T-helper 9 cell (primary cell): ENCODE measurements at regions not wholly inside any gene's neighbourhood (a gene's known extent, or its start where the extent isn't known, plus 50 kb on each side); places are given as distances from the start of the nearest gene placed in this dataset.
"Not testable (repeated sequence)": the region's sequence is repeated elsewhere in the genome, so short reads cannot be mapped to it uniquely, and the experiment has no call there.

ENCODE experiments used
- DNase-seq: peaks from one replicate; pipeline ENCODE4 v3.0.0-alpha.2; 2020

DNA sequence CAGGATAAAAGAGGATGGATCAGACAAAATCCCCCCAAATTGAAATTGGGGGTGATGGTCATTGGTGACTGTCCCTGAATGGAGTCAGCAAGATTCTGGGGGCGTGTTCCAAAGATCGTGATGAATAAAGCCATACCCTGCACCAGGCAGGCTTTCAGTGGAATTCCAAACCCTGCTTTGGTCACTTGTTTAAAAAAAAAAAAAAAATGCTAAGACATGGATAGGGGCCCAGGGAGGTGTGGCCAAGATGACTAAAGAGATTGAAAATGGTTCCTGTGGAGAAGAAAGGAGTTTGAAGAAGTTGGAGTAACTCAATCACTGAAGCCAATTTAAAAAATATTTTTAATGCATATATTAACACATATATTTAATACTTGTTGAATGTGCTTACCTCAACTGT lies 161.4 kb upstream of the KCNG1 start:
- no peak for DNase-seq

DNA sequence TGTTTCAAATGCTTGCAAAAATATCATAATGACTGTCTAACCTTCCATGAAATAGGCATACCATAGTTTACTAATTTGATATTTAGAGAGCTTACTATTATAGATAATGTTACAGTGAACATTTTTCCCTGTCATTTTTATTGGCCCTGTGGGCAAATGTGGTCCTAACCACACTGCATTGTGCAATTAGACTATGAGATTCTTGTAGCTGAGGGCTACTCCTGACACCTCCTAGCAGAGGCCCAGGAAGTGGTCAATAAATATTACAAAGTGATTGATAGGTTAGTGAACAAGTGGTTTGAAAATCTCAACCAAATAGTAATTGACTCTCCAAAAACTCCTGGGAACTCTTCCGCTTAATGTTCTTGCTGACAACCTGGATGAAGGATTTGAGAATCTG lies 160.5 kb upstream of the KCNG1 start:
- no peak for DNase-seq

DNA sequence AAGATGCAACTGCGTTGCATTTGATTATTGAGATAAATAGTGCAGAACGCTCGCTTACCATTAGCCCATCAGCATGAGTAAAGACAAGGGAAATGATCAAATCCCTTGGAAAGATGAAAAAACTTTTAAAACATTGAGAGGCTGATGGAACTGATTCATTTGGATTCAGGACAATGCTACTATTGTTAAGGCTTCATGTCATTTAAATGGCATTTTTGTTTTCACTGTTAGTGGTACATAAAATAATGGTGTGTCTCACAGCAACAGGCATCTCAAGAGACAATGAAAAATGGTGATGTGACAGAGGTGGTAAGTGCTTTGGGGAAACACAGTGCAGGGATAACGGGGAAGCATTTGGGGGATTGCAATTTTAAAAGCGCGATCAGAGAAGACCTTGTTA lies 159.7 kb upstream of the KCNG1 start:
- no peak for DNase-seq

DNA sequence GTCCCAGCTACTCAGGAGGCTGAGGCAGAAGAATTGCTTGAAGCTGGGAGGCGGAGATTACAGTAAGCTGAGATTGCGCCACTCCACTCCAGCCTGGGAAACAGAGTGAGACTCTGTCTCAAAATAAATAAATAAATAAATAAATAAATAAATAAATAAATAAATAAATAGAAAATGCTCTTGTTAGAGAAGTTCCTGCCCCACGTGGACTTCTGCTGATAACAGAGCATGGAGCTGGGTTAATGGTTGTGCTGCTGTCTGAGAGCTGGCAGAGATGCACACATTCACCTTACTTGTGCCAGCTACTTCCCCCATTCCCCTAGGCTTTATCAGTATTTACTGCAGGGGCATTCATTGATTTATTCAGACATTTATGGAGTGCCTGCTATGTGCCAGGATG lies 155.2 kb upstream of the KCNG1 start:
- no peak for DNase-seq

DNA sequence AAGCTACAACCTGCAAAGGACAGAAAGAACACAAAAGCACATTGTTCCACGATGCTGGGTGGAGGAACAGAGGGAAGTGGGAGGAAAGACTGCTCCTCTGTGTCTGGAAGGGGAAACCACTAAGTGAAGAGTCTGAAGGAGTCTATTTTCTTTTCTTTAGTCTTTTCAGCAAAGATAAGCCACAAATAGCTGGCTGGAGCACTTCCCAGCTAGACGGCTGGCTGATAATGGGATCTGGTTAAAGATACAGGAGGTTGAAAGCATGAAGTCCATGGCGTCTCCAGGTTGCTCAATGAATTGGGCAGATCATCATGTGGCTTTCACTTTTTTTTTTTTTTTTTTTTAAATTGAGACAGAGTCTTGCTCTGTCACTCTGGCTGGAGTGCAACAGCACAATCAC lies 154.0 kb upstream of the KCNG1 start:
- DNase-seq, result no peak

DNA sequence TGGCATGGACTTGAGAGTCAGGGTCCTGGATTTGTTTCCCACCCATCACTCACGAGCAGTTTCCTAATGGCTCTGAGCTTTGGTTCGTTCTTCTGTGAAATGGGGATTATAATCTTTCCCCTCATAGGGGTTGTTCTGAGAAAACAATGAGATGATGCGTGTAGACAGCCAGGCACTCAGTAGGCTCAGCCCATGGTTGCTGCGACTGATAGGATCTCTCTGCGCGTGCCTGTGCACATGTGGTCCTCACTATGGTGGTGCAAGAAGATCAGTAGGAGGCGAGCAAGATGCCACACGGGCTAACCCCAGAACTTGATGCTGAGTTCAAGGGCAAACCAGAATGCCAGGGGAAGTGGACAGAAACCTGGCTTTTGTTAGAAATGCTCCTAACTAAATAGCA lies 153.5 kb upstream of the KCNG1 start:
- no peak for DNase-seq

DNA sequence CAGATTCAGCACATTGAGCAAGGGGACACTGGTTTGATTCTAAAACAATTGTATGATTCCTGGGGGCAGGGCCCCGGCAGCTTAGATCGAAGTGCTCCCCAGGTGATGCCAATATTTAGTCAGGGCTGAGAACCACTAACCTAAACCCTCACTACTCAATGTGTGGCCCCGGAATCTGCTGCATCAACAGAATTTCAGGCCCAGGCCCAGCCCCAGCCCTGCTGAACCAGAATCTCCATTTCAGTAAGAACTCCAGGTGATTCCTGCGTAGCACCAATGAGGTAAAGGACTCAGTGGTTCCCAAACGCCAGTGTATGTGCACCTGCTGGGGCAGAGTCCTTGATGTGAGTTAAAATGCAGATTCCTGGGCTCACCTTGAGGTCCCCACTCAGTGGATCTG lies 152.8 kb upstream of the KCNG1 start:
- no peak for DNase-seq

DNA sequence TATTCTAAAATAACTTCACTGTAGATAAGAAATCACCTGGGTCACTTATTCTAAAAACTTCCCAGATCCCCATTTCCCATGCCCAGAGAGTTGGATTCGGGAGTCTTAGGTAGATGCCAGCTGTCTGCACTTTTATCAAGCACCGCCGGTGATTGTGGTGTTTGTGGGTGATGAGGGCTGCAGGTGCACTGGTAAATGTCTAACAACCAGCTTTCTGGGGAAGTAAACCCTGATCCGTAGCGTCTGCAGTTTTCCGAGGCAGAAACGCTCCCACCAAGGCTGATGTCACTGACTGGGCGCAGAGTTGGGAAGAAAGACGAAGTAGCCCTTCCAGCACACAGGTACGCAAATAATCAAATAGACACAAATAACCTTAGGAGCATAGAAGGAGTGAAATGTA lies 152.2 kb upstream of the KCNG1 start:
- no peak for DNase-seq

DNA sequence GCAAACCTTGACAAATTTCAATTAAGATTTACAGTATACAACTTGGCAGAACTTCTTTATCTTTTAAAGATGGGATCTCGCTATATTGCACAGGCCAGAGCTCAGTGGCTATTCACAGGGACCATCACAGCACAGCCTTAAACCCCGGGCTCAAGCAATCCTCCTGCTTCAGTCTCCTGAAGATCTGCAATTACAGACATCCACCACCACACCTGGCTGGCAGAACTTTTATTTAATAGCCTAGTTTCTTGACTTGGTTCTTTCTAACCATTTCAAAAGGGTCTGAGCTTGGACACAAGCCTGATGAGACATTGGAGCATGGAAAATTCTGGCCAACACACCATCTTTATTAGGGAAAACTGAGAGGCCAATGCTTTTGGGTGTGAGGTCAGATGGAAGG lies 151.6 kb upstream of the KCNG1 start:
- DNase-seq, result no peak

DNA sequence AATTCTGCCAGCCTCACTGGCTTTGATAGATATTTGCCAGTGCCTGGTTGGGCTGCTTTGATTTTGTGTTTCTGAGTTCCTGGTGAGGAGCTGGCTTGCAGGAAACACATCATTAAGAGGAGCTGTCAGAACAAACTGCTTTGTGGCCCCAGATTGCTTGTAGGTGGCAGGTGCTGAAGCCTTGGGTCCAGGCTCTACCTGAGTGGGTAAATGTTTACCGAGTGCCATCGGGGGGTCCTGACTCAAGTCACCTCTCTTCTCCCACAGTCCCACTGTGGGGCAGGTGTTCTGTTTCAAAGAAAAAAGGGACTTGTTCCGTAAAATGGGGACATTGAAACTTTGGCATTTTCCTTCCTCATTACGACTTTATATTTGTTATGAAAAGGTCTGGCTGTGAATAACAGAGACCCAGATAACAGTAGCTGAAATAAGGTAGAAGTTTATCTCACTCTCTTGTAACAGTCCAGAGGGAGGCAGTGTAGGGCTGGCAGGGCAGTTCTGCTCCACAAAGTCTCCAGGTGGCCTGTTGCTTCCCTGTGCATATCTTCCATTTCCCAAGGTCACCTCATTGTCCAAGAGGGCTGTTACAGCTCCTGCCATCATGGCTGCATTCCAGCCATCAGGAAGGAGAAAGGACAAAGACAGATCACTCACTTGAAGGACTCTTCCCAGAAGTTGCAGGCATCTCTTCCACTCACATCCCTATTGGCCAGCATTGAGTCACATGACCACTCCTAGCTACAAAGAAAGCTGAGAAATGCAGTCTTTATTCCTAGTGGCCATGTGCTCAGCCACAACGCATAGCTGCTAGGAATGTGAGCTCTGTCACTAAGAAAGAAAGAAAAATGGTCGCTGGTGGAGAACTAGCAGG lies 149.9 kb upstream of the KCNG1 start:
- DNase-seq, result no peak

DNA sequence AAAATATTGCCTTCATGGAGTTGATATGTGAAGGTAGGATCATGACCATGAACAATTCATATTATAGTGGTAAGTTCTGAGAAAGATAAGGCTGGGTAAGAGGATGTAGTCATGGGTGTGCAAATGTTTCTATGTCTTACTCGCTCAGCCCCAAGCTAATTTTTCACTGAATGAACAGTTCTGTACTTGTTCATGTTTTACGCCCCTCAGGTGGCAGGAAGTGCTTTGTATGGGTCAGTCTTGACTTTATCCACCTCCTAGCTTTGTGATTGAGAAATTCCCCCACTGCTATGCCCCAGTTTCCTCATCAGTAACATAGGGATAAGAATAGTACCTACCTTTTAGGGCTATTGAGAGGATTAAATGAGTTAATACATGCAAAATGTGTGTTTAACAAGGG lies 148.2 kb upstream of the KCNG1 start:
- no peak for DNase-seq

DNA sequence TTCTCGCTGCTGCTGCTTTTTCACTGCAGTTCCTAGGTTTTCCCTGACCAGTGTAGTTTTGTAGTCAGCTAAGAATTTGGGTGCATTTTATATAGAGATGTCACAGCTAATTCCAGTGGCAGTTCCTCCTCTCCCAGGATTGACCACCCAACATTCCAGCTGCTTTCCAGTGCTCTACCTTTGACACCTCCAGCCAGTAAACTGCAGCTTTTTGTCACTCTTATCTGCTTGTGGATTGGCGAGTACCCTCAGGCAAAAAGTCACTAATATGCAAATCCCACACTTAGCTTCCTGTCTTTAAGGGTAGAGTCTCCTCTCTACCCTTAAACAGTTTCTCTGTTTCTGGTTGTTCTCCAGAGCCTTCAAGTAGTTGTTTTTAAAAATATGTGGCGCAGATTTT lies 146.9 kb upstream of the KCNG1 start:
- no peak for DNase-seq

DNA sequence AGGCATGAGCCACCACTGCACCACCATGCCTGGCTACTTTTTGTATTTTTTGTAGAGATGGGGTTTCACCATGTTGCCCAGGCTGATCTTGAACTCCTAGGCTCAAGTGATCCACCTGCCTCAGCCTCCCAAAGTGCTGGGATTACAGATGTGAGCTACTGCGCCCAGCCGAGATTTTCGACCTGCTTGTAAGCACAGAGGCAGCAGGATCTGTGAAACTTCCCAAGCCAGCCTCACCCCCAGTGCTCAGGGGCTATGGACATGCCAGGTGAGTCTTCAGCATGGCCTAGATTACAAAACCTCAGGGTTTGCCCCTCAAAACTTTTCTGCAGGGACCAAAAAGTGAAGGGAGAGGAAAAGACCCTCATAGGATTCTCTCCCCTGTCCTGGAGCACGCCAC lies 145.0 kb upstream of the KCNG1 start:
- DNase-seq, result not testable (repeated sequence)

DNA sequence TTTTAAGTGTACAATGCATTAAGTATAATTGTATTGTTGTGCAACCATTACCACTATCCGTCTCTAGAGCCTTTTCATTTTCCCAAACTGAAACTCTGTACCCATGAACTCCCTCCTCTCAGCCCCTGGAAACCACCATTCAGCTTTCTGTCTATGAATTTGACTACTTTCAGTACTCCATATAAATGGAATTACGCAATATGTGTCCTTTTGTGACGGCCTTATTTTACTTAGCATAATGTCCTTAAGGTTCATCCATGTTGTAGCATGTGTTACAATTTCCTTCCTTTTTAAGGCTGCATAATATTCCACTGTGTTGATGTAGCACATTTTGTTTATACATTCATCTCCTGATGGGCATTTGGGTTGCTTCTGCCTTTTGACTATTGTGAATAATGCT lies 143.6 kb upstream of the KCNG1 start:
- DNase-seq, result no peak

DNA sequence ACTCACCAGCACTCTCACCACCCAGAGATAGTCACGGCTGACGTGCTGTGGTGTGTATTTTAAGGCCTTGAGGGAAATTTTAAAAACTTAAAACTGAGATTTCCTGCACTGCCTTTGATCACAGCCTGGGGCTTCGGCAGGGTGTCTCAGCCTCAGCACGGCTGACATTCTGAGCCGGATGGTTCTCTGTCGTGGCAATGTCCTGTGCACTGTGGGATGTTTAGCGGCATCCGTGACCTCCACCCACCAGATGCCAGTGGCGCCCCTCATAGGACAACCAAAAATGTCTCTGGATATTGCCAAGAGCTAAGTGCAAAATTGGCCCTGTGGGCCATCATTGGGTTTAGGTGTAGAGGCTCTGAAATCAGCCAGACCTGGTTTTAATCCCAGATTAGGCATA lies 142.2 kb upstream of the KCNG1 start:
- DNase-seq, result no peak

DNA sequence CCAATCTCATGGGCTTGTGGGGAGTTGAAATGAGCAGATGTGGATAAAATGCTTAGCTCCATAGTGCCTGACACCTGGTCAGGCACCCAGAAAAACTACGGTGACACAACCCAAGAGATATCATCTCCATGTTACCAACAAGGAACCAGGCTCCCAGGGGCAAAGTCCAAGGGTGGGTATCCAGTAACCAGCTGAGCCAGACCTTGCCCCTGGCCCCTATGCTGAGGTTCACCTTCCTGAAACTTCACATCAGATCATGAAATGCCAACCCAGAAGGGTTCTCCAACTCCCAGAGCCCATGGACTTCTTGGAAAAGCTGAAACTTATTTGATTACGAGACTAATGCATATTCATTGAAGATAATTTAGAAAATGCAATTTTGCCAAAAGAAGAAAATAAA lies 141.8 kb upstream of the KCNG1 start:
- DNase-seq, result no peak

DNA sequence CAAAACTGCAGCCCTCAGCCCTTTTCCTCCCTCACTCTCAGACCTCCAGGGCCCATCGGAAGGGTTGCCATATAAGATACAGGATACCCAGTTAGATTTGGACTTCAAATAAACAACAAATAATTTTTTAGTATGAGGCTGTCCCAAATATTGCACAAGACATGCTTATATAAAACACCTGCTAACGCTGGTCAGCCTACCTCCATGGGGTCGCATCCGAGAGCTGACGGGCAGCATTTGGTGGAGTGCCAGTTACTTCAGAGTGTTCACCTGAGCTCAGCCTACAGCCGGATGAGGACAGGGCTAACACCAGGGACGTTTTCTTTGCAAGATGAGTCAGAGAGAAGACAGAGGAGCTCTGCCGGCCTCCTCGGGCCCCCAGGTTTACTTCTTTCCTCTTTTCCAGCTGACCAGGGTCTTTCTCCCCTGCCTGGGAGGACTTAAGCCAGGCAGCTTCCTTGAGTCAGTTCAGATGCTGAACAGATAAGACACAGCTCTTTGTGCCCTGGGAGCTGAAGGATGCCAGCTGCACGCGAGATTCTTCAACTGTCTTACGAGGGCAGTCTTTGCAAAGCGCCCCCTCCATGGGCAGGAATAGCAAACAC lies 141.2 kb upstream of the KCNG1 start:
- no peak for DNase-seq

DNA sequence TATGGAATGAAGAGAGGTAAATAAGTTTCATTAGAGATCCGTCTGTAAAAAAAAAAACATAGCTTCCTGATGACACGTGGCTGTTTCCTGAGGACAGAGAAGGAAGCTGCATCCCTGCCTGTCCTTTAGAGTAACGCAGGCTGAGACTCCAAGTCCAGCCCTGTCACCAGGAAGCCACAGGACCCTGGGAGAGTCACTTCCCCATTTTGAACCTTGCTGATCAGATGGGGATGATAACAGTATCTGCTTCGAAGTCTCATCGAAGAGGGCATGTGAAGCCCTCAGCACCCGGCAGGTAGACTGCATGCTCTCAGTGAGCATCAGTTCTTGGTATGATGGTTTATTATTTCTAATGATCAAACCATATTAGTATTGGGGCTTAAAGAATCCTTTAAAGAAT lies 139.1 kb upstream of the KCNG1 start:
- DNase-seq, result no peak

DNA sequence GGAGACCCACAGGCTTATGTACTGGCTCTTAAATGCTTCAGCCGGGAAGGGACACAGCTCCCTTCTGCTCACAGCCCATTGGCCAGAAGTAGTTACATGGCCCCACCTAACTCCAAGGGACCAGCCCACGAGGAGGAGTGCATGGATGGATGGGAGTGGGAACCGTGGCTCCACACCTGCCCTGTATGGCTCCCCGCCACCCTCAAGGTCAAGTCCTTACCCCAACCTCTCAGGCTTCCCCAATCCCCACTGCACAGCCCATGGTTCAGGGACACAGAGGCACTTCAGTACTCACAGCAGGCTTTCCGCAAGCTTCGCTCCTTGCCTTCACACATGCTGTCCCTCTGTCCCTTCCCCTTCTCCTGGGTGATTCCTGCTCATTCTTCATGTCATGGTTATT lies 137.9 kb upstream of the KCNG1 start:
- no peak for DNase-seq

DNA sequence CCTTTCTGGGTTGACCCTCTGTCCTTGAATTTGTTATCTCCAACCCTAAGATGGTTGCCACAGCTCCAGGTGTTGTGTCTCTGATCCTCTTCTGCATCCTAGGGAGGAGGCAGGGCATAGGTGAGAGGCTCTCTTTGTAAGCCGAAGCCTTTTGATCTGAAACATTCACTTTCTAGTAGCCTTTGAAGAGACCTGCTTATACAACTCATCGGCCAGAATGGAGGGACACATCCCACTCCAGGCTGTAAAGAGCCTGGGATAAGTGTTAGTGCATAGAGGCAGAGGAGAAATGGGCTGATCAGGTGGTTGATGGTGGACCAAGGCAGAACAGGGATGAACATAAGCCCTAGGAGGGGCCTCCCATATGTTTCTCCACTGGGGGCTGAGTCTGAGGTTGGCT lies 137.1 kb upstream of the KCNG1 start:
- no peak for DNase-seq

DNA sequence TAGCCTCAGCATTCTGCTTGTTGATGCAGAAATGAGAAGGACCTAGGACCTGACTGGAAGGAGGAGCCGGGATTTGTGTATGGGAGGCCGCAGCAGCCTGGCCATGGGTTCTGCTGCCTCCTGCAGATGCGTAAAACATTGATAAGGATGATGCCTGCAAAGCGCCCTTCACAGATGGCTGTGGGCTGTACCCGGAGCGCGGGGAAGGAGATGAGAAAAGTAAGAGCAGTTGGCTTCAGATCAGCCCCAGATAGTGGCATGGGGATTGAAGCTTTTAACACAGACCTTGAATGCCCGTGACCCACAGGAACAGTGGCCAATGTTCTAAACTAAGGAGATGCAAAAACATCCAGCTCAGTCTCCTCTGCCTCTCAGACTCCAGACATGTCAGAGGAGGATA lies 136.4 kb upstream of the KCNG1 start:
- no peak for DNase-seq

DNA sequence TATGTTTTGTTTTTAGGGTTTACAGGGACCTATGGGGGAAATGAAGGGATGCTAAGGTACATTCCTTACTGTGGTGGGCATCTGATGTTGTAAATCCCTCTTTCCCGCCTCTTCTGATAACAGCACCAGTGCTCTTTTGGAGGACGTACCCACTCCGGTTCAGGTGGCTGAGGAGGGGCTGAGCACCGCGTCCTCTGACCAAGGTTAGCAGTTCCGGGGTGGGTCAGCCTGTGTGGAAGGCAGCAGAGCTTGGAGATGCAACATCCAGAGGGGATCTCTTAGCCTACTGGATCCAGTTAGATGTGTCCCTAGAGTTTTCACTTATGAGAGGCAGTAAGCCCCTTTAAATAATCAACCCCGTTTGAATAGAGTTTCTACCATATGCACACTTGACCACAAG lies 135.3 kb upstream of the KCNG1 start:
- no peak for DNase-seq

DNA sequence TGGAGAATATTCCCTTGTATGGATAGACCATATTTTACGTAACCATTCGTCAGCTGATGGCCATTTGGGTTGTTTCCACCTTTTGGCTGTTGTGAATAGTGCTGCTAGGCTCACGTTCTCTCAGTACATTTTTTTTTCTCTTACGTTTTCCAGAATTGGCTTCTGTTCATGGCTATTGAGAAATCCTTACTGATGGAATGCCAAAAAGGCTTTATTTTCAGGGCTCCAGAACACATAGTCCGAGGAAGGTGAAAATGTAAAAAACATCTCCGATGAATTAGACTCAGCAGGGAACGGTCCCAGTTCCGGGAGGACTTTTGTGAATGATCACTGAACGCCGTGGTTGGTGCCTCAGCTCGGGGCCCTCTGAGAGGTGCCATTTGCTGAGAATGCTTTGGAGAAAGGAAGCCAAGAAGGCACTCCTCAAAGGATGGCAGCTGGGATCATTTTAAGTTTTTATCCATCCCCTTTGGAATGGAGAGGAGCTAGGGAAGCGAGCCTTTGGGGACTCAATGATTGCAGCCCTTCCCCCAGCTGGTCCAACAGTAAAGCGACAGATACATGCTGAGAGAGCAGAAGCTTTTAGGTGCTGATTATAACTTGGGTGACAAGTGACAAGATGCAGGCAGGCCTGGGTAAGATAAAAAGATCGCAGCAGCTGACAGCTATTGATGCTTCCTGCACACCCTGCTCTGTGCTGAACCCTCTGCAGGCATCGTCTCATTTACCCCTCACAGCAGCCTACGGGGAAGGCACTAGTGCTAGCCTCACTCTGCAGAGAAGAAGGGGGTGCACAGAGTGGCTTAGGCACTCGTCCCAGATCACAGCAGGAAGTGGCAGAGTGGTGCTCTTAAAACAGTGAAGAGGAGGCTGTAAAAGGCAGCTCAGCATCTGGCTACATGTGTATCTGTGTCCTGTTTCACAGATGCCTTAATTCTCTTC lies 133.4 kb upstream of the KCNG1 start:
- no peak for DNase-seq
